Neural cell (in vitro differentiated cells): ENCODE measurements at regions not wholly inside any gene's neighbourhood (a gene's known extent, or its start where the extent isn't known, plus 50 kb on each side); places are given as distances from the start of the nearest gene placed in this dataset.

Experiments used
- EP300 ChIP-seq: fragments of 450-650 bp; conservative IDR thresholded peaks from 2 replicates; pipeline ENCODE4 v1.6.1; 2014; ENCODE audit warnings: antibody characterized with exemption, mild to moderate bottlenecking, moderate library complexity; ENCODE audit not compliant: poor library complexity, severe bottlenecking
- EZH2 ChIP-seq: fragments of 200-600, 300-800 bp; shearing (Covaris generic), sonication (generic); IDR thresholded peaks from 2 replicates; pipeline ENCODE4 v1.6.1; 2014; ENCODE audit warnings: antibody characterized with exemption, low read length, borderline replicate concordance, mild to moderate bottlenecking; ENCODE audit not compliant: insufficient read depth, poor library complexity, severe bottlenecking
- MXI1 ChIP-seq: fragments of 450-650 bp; conservative IDR thresholded peaks from 2 replicates; pipeline ENCODE4 v1.6.1; 2014; ENCODE audit warnings: antibody characterized with exemption, mild to moderate bottlenecking; ENCODE audit not compliant: poor library complexity, severe bottlenecking
- POLR2AphosphoS5 ChIP-seq: IDR thresholded peaks from 2 replicates; pipeline ENCODE4 v1.6.1; 2012
- RAD21 ChIP-seq: fragments of 450-650 bp; conservative IDR thresholded peaks from 2 replicates; pipeline ENCODE4 v1.6.1; 2014; ENCODE audit warnings: antibody characterized with exemption, mild to moderate bottlenecking, moderate library complexity
- SMC3 ChIP-seq: fragments of 450-650 bp; conservative IDR thresholded peaks from 2 replicates; pipeline ENCODE4 v1.6.1; 2014; ENCODE audit warnings: antibody characterized with exemption, mild to moderate bottlenecking, moderate library complexity; ENCODE audit not compliant: poor library complexity
- TAF1 ChIP-seq: IDR thresholded peaks from 2 replicates; pipeline ENCODE4 v1.6.1; 2012; ENCODE audit warnings: low read depth
- TF ChIP-seq, protein P1 (sequence below): fragments of 450-650 bp; IDR thresholded peaks from 2 replicates; pipeline ENCODE4 v1.5.1; 2014; ENCODE audit warnings: antibody characterized with exemption, mild to moderate bottlenecking, moderate library complexity; ENCODE audit not compliant: poor library complexity, severe bottlenecking
- TF ChIP-seq, protein P2 (sequence below): IDR thresholded peaks from 2 replicates; pipeline ENCODE4 v1.6.1; 2012; ENCODE audit warnings: borderline replicate concordance

DNA sequence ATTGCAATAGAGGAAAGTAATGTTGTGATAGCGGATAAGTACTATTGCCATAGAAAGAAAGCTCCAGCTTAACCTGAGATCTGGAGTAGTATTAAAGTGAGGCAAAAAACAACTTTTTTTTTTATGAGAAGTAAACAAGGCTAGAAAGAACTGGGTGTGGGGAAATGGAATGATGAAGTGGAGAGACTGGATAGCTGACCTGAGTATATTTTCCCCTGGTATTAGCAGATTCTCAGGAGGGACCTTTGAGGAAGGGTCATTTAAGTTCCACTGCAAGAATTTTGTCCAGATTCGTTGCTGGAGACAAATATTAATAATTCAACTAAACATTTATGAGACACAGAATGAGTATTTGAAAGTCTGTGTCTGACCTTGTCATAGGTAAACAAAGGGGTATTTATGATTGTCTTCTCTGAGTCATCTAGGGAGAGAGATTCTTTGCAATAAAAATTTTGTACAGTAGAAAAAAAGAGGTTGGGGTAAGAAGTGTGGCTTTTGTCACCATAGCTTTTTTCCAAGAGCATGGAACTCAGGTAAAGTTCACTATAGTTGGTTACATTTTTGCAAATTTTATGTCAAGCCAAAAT, 2095.9 kb downstream of the ARAP2 start:
- TF ChIP-seq EP300 = no peak
- no peak for TF ChIP-seq EZH2
- TF ChIP-seq, protein P1, sequence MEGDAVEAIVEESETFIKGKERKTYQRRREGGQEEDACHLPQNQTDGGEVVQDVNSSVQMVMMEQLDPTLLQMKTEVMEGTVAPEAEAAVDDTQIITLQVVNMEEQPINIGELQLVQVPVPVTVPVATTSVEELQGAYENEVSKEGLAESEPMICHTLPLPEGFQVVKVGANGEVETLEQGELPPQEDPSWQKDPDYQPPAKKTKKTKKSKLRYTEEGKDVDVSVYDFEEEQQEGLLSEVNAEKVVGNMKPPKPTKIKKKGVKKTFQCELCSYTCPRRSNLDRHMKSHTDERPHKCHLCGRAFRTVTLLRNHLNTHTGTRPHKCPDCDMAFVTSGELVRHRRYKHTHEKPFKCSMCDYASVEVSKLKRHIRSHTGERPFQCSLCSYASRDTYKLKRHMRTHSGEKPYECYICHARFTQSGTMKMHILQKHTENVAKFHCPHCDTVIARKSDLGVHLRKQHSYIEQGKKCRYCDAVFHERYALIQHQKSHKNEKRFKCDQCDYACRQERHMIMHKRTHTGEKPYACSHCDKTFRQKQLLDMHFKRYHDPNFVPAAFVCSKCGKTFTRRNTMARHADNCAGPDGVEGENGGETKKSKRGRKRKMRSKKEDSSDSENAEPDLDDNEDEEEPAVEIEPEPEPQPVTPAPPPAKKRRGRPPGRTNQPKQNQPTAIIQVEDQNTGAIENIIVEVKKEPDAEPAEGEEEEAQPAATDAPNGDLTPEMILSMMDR = no peak
- no peak for TF ChIP-seq POLR2AphosphoS5
- no peak for TF ChIP-seq MXI1
- TF ChIP-seq TAF1 = no peak
- TF ChIP-seq, protein P2, sequence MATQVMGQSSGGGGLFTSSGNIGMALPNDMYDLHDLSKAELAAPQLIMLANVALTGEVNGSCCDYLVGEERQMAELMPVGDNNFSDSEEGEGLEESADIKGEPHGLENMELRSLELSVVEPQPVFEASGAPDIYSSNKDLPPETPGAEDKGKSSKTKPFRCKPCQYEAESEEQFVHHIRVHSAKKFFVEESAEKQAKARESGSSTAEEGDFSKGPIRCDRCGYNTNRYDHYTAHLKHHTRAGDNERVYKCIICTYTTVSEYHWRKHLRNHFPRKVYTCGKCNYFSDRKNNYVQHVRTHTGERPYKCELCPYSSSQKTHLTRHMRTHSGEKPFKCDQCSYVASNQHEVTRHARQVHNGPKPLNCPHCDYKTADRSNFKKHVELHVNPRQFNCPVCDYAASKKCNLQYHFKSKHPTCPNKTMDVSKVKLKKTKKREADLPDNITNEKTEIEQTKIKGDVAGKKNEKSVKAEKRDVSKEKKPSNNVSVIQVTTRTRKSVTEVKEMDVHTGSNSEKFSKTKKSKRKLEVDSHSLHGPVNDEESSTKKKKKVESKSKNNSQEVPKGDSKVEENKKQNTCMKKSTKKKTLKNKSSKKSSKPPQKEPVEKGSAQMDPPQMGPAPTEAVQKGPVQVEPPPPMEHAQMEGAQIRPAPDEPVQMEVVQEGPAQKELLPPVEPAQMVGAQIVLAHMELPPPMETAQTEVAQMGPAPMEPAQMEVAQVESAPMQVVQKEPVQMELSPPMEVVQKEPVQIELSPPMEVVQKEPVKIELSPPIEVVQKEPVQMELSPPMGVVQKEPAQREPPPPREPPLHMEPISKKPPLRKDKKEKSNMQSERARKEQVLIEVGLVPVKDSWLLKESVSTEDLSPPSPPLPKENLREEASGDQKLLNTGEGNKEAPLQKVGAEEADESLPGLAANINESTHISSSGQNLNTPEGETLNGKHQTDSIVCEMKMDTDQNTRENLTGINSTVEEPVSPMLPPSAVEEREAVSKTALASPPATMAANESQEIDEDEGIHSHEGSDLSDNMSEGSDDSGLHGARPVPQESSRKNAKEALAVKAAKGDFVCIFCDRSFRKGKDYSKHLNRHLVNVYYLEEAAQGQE = no peak
- no peak for TF ChIP-seq RAD21
- no peak for TF ChIP-seq SMC3
